ENCODE measurements at regions not wholly inside any gene's neighbourhood (a gene's known extent, or its start where the extent isn't known, plus 50 kb on each side); places are given as distances from the start of the nearest gene placed in this dataset.

- no peak for TF ChIP-seq POLR2A (IDR thresholded peaks at IDR 0.05)
- TF ChIP-seq, protein P1, sequence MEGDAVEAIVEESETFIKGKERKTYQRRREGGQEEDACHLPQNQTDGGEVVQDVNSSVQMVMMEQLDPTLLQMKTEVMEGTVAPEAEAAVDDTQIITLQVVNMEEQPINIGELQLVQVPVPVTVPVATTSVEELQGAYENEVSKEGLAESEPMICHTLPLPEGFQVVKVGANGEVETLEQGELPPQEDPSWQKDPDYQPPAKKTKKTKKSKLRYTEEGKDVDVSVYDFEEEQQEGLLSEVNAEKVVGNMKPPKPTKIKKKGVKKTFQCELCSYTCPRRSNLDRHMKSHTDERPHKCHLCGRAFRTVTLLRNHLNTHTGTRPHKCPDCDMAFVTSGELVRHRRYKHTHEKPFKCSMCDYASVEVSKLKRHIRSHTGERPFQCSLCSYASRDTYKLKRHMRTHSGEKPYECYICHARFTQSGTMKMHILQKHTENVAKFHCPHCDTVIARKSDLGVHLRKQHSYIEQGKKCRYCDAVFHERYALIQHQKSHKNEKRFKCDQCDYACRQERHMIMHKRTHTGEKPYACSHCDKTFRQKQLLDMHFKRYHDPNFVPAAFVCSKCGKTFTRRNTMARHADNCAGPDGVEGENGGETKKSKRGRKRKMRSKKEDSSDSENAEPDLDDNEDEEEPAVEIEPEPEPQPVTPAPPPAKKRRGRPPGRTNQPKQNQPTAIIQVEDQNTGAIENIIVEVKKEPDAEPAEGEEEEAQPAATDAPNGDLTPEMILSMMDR (IDR thresholded peaks at IDR 0.05 in 4 of 5, conservative IDR thresholded peaks at IDR 0.05 in 1 of 5), result no peak
Measured at GRCh38 chr10:89923661-89924060, 222.3 kb downstream of the KIF20B start.

Data from gastrocnemius medialis (tissue), 4 donors.